ENCODE measurements at regions not wholly inside any gene's neighbourhood (a gene's known extent, or its start where the extent isn't known, plus 50 kb on each side); places are given as distances from the start of the nearest gene placed in this dataset.
"Not testable (repeated sequence)": the region's sequence is repeated elsewhere in the genome, so short reads cannot be mapped to it uniquely, and the experiment has no call there.

GRCh38 chr14:23735394-23735793 lies 99.2 kb downstream of the DHRS2 start:
- no peaks in the 10 kb centered on the region for H3K9me1 ChIP-seq (ENCODE audit: control insufficient read depth, extremely low read depth, insufficient read depth, low read length)
- TF ChIP-seq CTCF (optimal IDR thresholded peaks at IDR 0.05 in 1 of 3, IDR thresholded peaks at IDR 0.05 in 1 of 3, conservative IDR thresholded peaks at IDR 0.05 in 1 of 3; ENCODE audit: extremely low read depth in 1 of 3, insufficient read depth in 2 of 3, low read length in 3 of 3), result no peak
- H3K79me2 ChIP-seq (ENCODE audit: control insufficient read depth, insufficient read depth, low read length), result no peaks in the 10 kb centered on the region
- dilution Hi-C loops (cut with MboI; ENCODE audit: extremely low pct_ligation_motif_present, low sequenced_read_pairs), result no loop called here
- H3K4me3 ChIP-seq (ENCODE audit: control insufficient read depth in 2 of 3, extremely low read depth in 1 of 3, insufficient read depth in 2 of 3, low read depth in 1 of 3, low read length in 3 of 3), result no peak overlapping the region
- H3K4me1 ChIP-seq (ENCODE audit: control insufficient read depth, extremely low read depth, insufficient read depth, low read length), result no peaks in the 10 kb centered on the region
- H3K9ac ChIP-seq (ENCODE audit: control insufficient read depth, extremely low read depth, insufficient read depth, low read length), result no peak overlapping the region
- DNase-seq (ENCODE audit: low read depth, low spot score) (no peak), FAIRE-seq (no peak)
- H3K27me3 ChIP-seq (ENCODE audit: control insufficient read depth, extremely low read depth, insufficient read depth, low read length), result no peaks in the 10 kb centered on the region
- no peak overlapping the region for H3K4me2 ChIP-seq (ENCODE audit: control insufficient read depth, extremely low read depth, insufficient read depth, low read depth, low read length)
- no peak overlapping the region for H2AFZ ChIP-seq (ENCODE audit: control insufficient read depth, low read length)
- no peaks in the 10 kb centered on the region for H3K36me3 ChIP-seq (ENCODE audit: control insufficient read depth in 2 of 2, extremely low read depth in 1 of 2, insufficient read depth in 2 of 2, low read length in 2 of 2)
- no peaks in the 10 kb centered on the region for H4K20me1 ChIP-seq (ENCODE audit: control insufficient read depth, extremely low read depth, insufficient read depth, low read length)
- no peak overlapping the region for H3K27ac ChIP-seq (ENCODE audit: control insufficient read depth, insufficient read depth, low read length)
- H3K9me3 ChIP-seq (ENCODE audit: control insufficient read depth, low read depth, low read length), result no peaks in the 10 kb centered on the region

GRCh38 chr14:23744368-23744767 lies 108.2 kb downstream of the DHRS2 start:
- H3K9me3 ChIP-seq (ENCODE audit: control insufficient read depth, low read depth, low read length); dilution Hi-C loops (cut with MboI; ENCODE audit: extremely low pct_ligation_motif_present, low sequenced_read_pairs); H3K9ac ChIP-seq (ENCODE audit: control insufficient read depth, extremely low read depth, insufficient read depth, low read length); H3K4me3 ChIP-seq (ENCODE audit: control insufficient read depth in 2 of 3, extremely low read depth in 1 of 3, insufficient read depth in 2 of 3, low read depth in 1 of 3, low read length in 3 of 3); FAIRE-seq; H3K36me3 ChIP-seq (ENCODE audit: control insufficient read depth in 2 of 2, extremely low read depth in 1 of 2, insufficient read depth in 2 of 2, low read length in 2 of 2); H3K27ac ChIP-seq (ENCODE audit: control insufficient read depth, insufficient read depth, low read length); H2AFZ ChIP-seq (ENCODE audit: control insufficient read depth, low read length); H3K4me2 ChIP-seq (ENCODE audit: control insufficient read depth, extremely low read depth, insufficient read depth, low read depth, low read length); DNase-seq (ENCODE audit: low read depth, low spot score); H3K4me1 ChIP-seq (ENCODE audit: control insufficient read depth, extremely low read depth, insufficient read depth, low read length); H3K9me1 ChIP-seq (ENCODE audit: control insufficient read depth, extremely low read depth, insufficient read depth, low read length); H3K27me3 ChIP-seq (ENCODE audit: control insufficient read depth, extremely low read depth, insufficient read depth, low read length); H3K79me2 ChIP-seq (ENCODE audit: control insufficient read depth, insufficient read depth, low read length); H4K20me1 ChIP-seq (ENCODE audit: control insufficient read depth, extremely low read depth, insufficient read depth, low read length): not testable (repeated sequence)

- Histone ChIP-seq H3K27me3 (ENCODE audit: control insufficient read depth, extremely low read depth, insufficient read depth, low read length) (no peaks in the 10 kb centered on the region), H3K36me3 (ENCODE audit: control insufficient read depth in 2 of 2, extremely low read depth in 1 of 2, insufficient read depth in 2 of 2, low read length in 2 of 2) (no peaks in the 10 kb centered on the region), H3K4me1 (ENCODE audit: control insufficient read depth, extremely low read depth, insufficient read depth, low read length) (no peaks in the 10 kb centered on the region), H3K27ac (ENCODE audit: control insufficient read depth, insufficient read depth, low read length) (no peak overlapping the region), H3K9ac (ENCODE audit: control insufficient read depth, extremely low read depth, insufficient read depth, low read length) (no peak overlapping the region), H4K20me1 (ENCODE audit: control insufficient read depth, extremely low read depth, insufficient read depth, low read length) (no peaks in the 10 kb centered on the region), H3K4me3 (ENCODE audit: control insufficient read depth in 2 of 3, extremely low read depth in 1 of 3, insufficient read depth in 2 of 3, low read depth in 1 of 3, low read length in 3 of 3) (no peak overlapping the region), H3K9me3 (ENCODE audit: control insufficient read depth, low read depth, low read length) (no peaks in the 10 kb centered on the region), H3K9me1 (ENCODE audit: control insufficient read depth, extremely low read depth, insufficient read depth, low read length) (no peaks in the 10 kb centered on the region), H2AFZ (ENCODE audit: control insufficient read depth, low read length) (no peak overlapping the region), H3K79me2 (ENCODE audit: control insufficient read depth, insufficient read depth, low read length) (no peaks in the 10 kb centered on the region), H3K4me2 (ENCODE audit: control insufficient read depth, extremely low read depth, insufficient read depth, low read depth, low read length) (no peak overlapping the region)
- dilution Hi-C loops (cut with MboI; ENCODE audit: extremely low pct_ligation_motif_present, low sequenced_read_pairs), result no loop called here
- FAIRE-seq, result no peak
- DNase-seq (ENCODE audit: low read depth, low spot score), result no peak
- no peak for TF ChIP-seq CTCF (optimal IDR thresholded peaks at IDR 0.05 in 1 of 3, IDR thresholded peaks at IDR 0.05 in 1 of 3, conservative IDR thresholded peaks at IDR 0.05 in 1 of 3; ENCODE audit: extremely low read depth in 1 of 3, insufficient read depth in 2 of 3, low read length in 3 of 3)
- TF ChIP-seq EZH2 (IDR thresholded peaks at IDR 0.05; ENCODE audit: low read length), result no peak
These were observed 114.2 kb downstream of the DHRS2 start for GRCh38 chr14:23750357-23750756.
